HG02973 (cell line): ENCODE measurements at regions not wholly inside any gene's neighbourhood (a gene's known extent, or its start where the extent isn't known, plus 50 kb on each side); places are given as distances from the start of the nearest gene placed in this dataset.
"Not testable (repeated sequence)": the region's sequence is repeated elsewhere in the genome, so short reads cannot be mapped to it uniquely, and the experiment has no call there.

ENCODE experiments used
- ATAC-seq: cut with Tn5 transposase; IDR thresholded peaks from one replicate; pipeline ENCODE4 v1.9.1; 2021; ENCODE audit warnings: moderate library complexity; ENCODE audit not compliant: unreplicated experiment

DNA sequence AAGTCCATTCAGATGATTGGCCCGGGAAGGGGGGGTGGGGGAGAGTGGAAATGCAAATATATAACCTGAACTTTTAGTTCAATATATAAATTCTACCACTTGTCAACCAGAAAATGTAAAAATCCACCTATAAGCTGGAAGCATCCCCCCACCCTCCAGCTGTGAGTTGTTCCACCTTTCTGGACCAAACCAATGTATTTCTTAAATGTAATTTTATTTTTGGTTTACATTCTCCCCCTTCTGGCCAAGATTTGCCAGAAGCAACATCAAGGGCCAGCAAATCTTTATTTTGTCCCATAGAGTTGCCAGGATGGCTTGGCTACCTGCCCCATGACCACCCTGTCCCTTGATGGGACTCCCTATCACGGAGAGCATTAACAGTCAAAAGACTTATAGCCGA, 545.7 kb downstream of the TBL1XR1 start:
- no peak for ATAC-seq

DNA sequence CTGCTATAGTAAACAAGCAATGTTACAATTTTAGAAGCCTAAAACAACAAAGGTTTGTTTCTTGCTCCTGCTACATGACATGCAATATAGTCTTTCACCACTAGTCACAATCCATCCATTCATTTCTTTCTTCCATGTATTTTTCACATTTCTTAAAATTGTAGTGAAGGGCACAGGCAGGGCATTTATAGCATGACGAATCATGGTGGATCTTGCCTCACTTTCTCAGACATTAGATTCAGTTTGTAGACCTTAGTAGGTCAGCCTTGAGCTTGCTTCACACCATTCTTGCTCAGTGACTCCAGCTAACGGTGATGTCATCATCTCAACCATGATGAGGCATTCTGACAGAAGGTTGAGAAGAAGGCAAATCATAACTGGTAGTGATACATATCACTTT, 546.8 kb downstream of the TBL1XR1 start:
- no peak for ATAC-seq

DNA sequence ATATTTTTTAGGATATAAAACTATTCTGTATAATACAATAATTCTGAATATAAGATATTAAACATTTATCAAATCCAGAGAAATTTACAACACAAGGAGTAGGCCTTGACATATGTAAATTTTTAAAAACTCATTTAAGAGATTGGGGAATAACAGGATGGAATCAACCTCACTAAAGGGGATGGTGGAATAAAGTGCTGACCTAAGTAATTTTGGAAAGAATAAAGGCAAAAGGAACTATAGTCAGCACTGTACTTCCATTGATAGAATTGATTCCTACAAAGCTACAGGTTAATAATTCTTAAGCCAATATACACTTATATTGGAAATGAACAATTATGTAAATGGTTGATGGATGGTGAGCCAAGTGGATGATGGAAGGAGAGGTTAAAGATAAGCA, 549.3 kb downstream of the TBL1XR1 start:
- ATAC-seq: no peak

DNA sequence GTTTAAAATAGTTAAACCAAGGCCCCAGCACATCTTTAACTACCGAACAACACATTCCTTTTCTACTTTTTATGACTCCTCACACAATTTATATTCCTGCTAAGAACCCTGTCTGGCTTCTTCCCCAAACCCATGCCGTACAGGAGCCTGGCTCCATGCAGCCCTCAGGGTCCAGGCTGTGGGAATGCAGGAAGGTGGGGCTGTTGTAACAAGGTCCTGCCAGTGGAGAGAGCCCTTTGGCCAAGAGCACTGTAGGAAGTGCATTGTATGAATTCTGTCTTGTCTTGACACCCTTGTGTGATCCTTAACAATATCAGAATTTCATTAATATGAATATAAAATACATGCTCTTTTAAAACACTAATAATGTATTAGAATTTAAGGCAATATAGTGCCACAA, 563.8 kb downstream of the TBL1XR1 start:
- no peak for ATAC-seq

DNA sequence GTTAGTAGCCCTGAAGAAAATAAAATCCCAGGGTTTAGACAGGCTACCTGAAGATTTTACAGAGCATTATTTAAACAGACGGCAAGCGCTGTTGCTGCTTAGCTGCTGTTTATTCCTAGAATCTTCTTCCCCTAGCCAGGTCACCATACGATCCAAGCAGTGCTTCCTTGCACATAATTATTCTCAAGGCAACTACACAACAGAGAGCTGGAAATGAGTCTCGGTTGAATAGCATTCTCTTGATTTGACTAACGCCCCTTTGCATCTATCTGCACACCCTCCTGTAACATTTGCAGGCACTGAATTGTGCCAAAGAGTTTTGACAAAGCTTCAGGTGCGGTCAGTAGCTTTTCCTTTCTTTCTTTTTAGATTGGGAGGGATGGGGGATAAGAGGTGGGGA, 564.4 kb downstream of the TBL1XR1 start:
- no peak for ATAC-seq

DNA sequence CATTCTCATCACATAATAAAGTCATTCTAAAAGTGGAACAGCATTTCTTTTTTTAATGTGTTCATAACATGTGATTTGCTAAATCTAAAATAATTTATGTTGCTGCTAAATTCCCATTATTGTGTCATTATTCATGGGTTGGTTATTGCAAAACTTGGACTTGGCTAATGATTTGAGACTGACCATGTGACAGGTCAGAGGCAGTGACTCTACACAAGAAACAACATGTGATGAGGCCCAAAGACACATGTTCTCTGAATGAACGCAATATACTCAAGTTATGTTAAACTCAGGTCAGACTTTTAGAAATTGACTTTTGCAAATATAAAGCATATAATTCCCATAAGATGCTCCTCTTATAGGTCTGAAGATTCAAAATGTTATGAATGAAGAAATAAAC, 566.1 kb downstream of the TBL1XR1 start:
- ATAC-seq: no peak

DNA sequence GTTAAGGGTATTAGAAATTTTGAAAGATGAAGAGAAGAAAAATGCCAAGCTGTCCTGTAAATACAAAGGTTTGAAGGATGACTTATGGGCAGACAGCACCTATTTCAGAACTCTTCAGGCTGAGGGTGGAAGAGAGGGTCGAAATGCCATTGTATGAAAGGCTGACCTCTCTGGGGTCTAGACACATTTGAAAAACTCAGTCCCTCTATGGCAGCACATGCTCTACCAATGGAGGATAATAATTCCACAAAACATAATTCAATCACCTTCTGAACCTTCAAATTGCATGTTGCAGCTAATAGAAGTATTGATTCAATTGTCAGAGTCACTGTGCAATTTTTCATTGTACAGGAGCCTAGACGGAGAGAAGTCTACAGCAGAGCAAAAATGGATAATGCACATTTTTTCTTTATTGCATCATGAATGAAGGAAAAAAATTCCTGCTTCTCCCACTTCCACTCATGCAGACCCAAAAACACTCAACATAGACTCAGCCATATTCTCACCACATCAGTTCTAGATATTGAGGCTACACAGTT, 569.1 kb downstream of the TBL1XR1 start:
- ATAC-seq: no peak

DNA sequence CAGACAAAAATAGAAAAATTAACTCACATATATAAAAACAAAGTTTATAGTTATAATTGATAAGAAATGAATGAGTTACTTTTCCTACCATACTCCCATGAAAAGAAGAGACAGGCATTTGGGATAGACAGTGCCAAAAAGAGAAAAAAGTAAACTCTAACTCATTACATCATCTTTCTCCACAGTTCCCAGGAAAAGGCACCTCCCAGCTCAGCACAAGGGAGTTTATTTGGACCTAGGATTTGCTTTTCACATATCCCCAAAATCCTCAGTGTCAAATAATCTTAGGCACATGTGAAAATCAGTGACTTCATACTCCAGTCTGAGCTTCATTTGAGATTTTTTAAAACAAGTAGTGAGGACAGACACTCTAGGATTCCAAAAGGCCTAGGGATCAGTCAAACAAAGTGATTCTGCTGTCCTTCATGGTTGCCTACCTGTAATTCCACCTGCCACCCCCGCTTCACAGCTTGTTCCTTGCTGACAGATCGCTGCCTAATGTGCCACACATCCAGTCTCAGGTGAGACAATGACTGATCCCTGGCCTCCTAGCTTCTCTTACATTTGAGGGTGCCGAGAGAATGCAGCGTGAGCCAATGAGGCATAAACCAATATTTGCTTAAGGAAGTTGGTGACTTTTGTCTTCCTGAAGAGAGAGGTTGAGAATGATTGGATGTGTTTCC, 573.7 kb downstream of the TBL1XR1 start:
- ATAC-seq: no peak

DNA sequence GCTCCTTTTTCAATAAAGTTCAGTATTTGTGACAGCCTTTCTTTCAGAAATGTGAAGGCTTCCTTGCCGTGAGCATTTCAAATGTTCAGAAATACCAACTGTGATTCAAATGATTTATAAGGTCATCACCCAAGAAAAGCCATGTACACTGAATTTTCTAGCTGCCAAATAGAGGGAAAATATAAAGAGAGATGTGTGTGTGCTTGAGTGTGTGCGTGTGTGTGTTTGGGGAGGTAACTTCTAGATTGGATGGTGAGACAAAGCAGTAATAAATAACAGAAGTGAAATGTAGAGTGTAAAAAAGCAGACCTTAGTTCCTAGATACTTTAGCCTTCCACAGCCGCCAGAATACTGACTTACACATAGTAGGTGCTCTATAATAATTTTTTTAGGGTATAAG, 577.4 kb downstream of the TBL1XR1 start:
- ATAC-seq: no peak

DNA sequence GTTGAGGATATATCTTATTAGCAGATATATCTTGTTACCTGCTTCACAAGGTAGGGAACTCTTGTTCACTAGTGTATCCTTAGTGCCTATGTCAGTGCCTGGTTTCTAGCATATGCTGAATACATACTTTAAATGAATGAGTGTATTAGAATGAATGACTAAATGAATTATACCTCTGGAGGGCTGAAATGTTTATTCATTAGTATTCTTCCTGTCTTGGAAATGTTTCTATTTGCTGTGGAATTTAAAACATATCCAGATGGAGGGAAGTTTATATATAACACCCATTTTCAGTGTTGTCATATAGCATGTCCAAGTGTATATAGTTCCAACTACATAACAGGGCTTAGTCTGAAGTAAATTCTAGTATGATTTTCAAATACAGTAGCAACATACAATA, 581.5 kb downstream of the TBL1XR1 start:
- no peak for ATAC-seq

DNA sequence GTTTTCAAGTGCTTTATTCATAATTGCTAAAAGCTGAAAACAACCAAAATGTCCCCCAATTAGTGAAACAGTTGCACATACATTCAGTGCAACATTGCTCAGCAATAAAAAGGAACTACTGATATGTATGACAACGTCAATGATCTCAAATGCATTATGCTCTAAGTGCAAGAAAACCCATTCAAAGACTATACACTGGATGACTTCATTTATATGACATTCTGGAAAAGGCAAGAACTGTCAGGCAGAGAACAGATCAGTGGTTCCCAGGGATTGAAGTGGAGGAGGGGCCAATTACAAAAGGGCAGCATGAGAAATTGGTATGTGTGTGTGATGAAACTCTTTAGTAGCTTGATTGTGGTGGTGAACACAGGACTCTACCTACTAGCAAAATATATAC, 585.6 kb downstream of the TBL1XR1 start:
- ATAC-seq: no peak

DNA sequence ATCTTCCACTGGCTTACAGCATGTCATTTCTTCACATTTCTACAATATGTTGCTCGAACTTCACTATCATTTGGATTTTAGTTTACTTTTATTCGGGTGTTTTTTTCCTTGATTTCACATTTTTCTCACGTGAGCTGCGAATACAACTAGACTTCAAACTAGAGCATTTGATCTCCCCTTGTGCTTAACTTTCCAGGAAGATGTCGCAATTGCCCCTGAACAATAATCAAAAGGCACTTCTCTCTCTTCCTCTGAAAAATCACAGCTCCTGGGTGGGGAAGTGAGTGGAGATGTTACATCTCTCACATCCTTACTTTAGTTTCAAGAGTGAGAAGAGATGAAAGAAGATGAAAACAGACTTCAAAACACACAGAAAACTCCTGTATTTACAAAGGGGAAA, 587.9 kb downstream of the TBL1XR1 start:
- ATAC-seq: no peak

DNA sequence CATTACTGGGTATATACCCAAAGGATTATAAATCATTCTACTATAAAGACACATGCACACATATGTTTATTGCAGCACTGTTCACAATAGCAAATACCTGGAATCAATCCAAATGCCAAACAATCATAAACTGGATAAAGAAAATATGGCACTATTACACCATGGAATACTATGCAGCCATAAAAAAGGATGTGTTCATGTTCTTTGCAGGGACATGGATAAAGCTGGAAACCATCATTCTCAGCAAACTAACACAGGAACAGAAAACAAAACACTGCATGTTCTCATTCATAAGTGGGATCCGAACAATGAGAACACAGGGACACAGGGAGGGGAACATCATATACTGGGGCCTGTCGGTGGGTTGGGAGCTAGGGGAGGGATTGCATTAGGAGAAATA, 591.7 kb downstream of the TBL1XR1 start:
- ATAC-seq: not testable (repeated sequence)

DNA sequence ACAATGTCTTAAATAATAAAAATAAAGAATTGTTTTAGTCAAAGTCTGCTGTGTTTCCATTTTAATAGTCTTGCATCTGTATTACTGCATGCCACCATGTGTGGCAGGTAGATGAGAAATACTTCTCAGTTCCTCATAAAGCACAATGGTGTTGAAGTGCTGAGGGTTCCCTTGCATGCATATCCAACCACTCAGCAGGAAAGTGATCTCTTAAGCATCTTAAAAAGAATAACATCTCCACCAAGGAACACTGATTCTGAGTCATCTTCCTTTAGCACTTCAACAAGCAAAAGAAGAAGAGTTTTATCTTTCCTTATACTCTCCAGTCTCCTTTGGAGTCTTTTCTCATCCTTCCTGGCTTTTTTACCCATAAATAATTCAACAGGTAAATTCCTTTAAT, 602.0 kb downstream of the TBL1XR1 start:
- ATAC-seq: no peak

DNA sequence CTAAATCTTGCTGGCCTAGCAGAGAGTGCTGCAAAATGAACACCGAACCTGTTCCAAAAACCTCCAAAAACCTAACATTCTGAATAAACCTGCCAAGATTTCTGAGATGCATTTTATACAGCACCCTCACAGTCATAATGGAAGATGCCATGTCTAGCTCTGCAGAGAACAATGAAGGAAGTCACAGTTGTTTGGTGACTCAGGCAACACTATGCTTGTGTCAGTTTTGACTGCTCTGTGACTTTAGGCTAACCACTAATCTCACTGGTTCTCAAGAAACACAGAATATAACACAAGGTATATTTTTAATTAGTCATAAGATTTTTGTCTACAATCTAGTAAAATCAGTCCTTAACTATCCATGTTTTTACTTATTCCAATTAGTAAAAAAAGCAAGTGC, 606.6 kb downstream of the TBL1XR1 start:
- no peak for ATAC-seq

DNA sequence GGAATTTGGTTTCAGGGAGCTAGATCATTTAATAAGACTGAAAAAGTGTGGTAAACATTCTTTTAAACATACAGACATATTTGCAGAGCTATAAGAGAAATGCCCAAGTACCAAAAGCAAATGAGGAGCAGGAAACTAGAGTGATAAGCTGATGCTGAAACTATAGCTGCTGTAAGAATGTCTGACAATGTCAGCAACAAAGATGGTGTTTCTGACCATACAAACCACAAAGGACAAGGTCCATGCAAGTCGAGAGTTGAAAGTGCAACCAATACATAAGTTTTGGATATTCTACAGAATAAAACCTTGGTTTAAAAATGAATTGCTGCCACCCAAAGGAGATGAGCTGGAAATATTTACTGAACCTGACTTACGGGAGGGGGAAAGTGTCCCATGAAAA, 610.2 kb downstream of the TBL1XR1 start:
- ATAC-seq: no peak

DNA sequence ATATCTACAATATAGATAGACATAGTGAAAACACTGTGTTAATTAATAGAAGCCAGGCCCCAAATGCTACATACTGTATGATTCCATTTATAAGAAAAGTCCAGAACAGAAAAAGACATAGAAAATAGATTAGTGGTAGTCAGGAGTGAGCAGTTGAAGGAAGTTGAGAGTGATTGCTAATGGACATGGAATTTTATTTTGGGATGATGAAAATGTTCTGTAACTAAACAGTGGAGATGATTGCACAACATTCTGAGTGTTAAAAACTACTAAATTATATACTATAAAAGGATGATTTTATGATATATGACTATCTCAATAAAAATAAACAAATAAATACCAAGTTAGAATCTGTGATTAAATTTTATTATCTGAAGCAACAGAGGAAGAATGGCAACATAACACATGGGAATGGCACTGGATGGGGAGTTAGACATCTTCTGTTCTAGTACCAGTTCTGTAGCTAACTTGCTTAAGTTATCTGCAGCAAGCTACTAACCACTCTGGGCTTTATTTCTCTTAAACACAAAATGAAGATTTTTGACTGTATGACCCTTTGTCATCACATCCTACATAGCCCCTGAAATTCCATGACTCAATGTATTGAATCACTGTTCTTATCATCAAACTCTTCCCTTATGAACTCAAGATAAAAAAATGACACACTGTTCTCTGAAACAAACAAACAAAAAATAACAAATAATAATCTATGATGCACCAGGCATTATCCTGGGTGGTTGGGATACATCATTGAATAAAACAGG, 612.7 kb downstream of the TBL1XR1 start:
- no peak for ATAC-seq

DNA sequence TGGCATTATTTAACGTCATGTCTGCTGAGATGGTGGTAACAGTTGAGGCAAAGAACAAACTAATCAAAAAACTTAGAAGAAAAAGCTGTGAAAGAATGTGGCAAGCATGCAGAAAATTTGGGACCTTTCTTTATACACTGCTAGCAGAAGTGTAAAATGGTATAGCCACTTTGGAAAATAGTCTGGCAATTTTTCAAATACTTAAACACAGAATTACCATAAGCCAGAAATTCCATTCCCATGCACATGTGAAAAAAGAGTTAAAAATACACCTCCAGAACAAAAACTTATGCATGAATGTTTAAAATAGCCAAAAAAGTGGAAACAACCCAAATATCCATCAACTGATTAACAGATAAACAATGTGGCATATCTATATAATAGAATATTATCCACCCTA, 613.3 kb downstream of the TBL1XR1 start:
- ATAC-seq: no peak

DNA sequence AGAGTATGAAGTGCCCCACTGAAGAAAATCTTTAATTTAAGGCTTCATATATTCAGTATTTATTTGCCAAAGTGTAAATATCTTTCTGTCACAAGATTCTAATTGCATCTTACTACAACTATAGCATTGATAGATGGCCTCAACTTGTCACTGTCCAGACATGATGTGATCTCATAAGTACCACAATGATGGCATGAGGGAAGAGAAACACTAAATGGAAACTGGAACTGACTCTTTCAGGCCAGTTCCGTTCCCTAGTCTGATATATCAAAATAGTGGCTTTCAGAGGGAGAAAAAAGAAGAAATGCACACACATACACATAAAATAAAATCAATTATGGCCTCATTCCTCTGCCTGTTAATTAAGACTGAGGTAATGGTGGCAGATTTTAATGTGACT, 615.7 kb downstream of the TBL1XR1 start:
- ATAC-seq: no peak

DNA sequence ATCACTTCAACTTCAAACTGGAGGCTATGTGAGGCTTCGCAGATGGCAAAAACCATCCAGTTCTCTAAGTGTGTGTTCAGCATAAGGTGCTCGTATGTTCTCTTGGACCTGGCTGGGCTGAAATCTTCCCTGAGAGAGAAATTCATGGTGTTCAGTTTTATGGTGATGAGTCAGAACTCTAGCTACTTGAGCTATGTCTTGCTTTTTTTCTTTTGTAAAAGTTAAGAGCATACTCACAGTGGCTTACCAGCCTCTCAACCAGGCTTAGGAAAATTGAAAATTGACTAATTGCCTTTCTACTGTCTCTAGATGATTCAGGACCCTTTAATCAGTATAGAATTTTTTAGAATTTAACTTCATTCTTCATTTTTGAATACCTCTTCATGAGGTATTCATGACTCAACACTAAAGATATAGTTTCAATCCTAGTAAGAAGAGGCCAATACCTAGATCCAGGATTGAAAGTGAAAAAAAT, 617.5 kb downstream of the TBL1XR1 start:
- peak; percentile 60 for ATAC-seq

DNA sequence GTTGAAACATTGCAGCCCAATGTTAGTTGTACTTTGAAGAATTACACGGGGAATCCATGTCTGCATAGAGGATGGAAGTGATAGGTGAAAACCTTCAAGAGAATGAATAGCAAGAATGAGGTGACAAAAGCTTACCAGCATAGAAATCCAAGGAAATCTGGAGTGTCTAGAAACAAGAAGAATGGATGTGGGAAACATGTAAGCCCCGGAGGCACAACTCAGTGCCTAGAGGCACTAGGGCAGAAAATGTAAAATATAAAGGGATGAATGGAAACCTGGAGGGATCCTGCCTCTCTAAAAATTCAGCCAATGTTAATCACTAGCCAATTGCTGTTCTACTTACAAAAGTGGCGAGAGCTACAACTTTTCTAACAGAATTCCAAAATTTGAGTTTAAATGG, 619.0 kb downstream of the TBL1XR1 start:
- ATAC-seq: no peak

DNA sequence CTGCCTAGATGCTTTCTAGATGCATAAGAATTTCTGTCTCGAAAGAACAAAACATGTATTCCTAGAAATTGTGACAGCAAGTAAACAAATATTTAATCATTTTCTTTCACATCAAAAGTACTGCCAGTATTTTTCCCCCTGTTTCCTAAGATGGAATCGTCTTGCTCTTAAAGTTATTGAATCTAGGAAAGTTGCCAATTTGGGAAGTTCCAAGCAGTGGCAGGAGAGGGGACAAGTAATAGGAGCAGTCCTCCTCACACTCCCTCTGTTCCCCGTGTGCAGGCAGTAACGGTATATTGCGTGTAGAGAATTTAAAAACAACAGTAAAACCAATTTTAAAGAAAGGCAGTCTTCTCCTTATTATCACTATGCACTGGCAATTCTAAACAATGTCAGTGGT, 619.8 kb downstream of the TBL1XR1 start:
- ATAC-seq: no peak
